DOHH2 (cell line): ENCODE measurements at regions not wholly inside any gene's neighbourhood (a gene's known extent, or its start where the extent isn't known, plus 50 kb on each side); places are given as distances from the start of the nearest gene placed in this dataset.

Experiments
- CTCF ChIP-seq: fragments of 200-600 bp; sonication (generic); IDR thresholded peaks from one replicate; pipeline ENCODE4 v1.5.1; 2014; ENCODE audit warnings: antibody characterized with exemption, mild to moderate bottlenecking, low read depth, low read length; ENCODE audit not compliant: poor library complexity, severe bottlenecking
- EZH2phosphoT487 ChIP-seq: fragments of 200-600 bp; sonication (generic); IDR thresholded peaks from 2 replicates; pipeline ENCODE4 v1.6.1; 2017; ENCODE audit warnings: borderline replicate concordance, mild to moderate bottlenecking, antibody characterized with exemption, low read length, moderate library complexity, mixed read lengths

- no peak for TF ChIP-seq CTCF
- no peak for TF ChIP-seq EZH2phosphoT487
Measured at GRCh38 chr5:174559141-174559540, 165.2 kb upstream of the MSX2 start.
